ENCODE measurements at regions not wholly inside any gene's neighbourhood (a gene's known extent, or its start where the extent isn't known, plus 50 kb on each side); places are given as distances from the start of the nearest gene placed in this dataset.

DNA sequence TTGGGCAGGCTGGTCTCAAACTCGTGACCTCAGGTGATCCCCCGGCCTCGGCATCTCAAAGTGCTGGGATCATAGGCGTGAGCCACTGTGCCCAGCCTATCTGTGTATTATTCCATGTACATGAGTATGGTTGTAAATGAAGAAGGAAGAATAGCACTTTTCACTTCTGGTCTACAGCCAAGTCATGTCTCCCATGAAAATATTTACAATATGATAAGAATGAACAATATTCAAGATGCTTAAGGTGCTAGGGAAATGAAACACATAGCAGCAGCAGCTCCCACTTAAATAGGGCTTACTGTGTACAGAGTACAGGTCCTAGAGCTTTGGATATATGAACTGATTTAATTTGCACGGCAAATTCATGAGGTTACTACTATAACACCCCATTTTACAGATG is 70.3 kb upstream of the COL5A2 start:
- Mint-ChIP-seq H3K36me3 (ENCODE audit: low read depth) (no peaks in the 10 kb centered on the region), H3K9me3 (no peaks in the 10 kb centered on the region), H3K4me3 (no peak overlapping the region), H3K4me1 (ENCODE audit: low read depth) (no peaks in the 10 kb centered on the region), H3K27me3 (no peaks in the 10 kb centered on the region), H3K27ac (no peak overlapping the region)
- intact Hi-C loops (cut with DNase I, micrococcal nuclease): no loop called here
- TF ChIP-seq, protein P1, sequence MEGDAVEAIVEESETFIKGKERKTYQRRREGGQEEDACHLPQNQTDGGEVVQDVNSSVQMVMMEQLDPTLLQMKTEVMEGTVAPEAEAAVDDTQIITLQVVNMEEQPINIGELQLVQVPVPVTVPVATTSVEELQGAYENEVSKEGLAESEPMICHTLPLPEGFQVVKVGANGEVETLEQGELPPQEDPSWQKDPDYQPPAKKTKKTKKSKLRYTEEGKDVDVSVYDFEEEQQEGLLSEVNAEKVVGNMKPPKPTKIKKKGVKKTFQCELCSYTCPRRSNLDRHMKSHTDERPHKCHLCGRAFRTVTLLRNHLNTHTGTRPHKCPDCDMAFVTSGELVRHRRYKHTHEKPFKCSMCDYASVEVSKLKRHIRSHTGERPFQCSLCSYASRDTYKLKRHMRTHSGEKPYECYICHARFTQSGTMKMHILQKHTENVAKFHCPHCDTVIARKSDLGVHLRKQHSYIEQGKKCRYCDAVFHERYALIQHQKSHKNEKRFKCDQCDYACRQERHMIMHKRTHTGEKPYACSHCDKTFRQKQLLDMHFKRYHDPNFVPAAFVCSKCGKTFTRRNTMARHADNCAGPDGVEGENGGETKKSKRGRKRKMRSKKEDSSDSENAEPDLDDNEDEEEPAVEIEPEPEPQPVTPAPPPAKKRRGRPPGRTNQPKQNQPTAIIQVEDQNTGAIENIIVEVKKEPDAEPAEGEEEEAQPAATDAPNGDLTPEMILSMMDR (IDR thresholded peaks at IDR 0.05): no peak
- no peak for DNase-seq
- no peaks in the 10 kb centered on the region for H3K9me3 ChIP-seq (ENCODE audit: control insufficient read depth in 1 of 2, insufficient read depth in 1 of 2, low read length in 2 of 2)
- ATAC-seq (ENCODE audit: poor library complexity): no peak
- POLR2A ChIA-PET: no interaction called here
- H3K4me3 ChIP-seq (ENCODE audit: low read length): no peak overlapping the region
- H3K4me1 ChIP-seq (ENCODE audit: insufficient read depth, low read length): no peaks in the 10 kb centered on the region
- no peaks in the 10 kb centered on the region for H3K27me3 ChIP-seq (ENCODE audit: control insufficient read depth in 1 of 2, insufficient read depth in 2 of 2, low read length in 2 of 2)
- no peak overlapping the region for H3K27ac ChIP-seq (ENCODE audit: low read depth in 1 of 2, low read length in 2 of 2)
- H3K36me3 ChIP-seq (ENCODE audit: insufficient read depth, low read length): no peaks in the 10 kb centered on the region
- CTCF ChIA-PET: no interaction called here

DNA sequence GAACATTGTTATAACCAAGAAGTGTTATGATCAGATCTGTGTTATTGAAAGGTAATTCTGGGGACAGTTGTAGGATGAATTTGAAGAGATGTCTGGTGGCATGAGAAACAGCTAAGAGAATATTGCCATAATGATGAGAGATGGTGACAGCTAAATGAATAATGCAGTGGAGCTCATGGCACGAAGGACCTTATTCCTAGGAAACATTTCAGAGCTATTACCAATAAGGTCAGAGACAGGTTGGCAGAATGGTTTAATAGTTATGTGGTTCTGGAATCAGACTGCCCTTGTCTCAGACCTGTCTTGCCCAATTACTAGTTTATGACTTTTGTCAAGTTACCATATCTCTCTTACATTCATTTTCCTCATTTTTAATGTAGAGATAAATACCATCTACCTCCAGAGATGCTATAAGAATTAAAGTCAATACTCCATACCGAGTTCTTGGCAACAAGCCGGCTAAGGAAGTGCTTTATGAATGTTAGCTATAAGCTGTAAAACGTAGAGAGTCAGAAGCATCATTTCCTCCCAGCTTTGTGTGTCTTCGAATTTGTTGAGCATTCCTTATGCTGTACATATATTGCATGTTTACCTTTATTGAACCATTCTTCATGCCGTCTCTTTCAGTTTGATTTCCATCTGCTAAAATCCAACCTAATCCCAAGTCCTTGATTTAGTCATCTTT is 73.6 kb upstream of the COL5A2 start:
- Mint-ChIP-seq H3K4me1 (ENCODE audit: low read depth) (no peaks in the 10 kb centered on the region), H3K36me3 (ENCODE audit: low read depth) (no peaks in the 10 kb centered on the region), H3K27me3 (no peaks in the 10 kb centered on the region), H3K4me3 (no peak overlapping the region), H3K9me3 (no peaks in the 10 kb centered on the region), H3K27ac (no peak overlapping the region)
- no peak overlapping the region for H3K27ac ChIP-seq (ENCODE audit: low read depth in 1 of 2, low read length in 2 of 2)
- intact Hi-C loops (cut with DNase I, micrococcal nuclease): no loop called here
- no peaks in the 10 kb centered on the region for H3K36me3 ChIP-seq (ENCODE audit: insufficient read depth, low read length)
- CTCF ChIA-PET: no interaction called here
- H3K4me3 ChIP-seq (ENCODE audit: low read length): no peak overlapping the region
- POLR2A ChIA-PET: no interaction called here
- no peak for DNase-seq
- no peaks in the 10 kb centered on the region for H3K27me3 ChIP-seq (ENCODE audit: control insufficient read depth in 1 of 2, insufficient read depth in 2 of 2, low read length in 2 of 2)
- no peaks in the 10 kb centered on the region for H3K9me3 ChIP-seq (ENCODE audit: control insufficient read depth in 1 of 2, insufficient read depth in 1 of 2, low read length in 2 of 2)
- TF ChIP-seq, protein P1 (IDR thresholded peaks at IDR 0.05): no peak
- ATAC-seq (ENCODE audit: poor library complexity): no peak
- H3K4me1 ChIP-seq (ENCODE audit: insufficient read depth, low read length): no peaks in the 10 kb centered on the region

DNA sequence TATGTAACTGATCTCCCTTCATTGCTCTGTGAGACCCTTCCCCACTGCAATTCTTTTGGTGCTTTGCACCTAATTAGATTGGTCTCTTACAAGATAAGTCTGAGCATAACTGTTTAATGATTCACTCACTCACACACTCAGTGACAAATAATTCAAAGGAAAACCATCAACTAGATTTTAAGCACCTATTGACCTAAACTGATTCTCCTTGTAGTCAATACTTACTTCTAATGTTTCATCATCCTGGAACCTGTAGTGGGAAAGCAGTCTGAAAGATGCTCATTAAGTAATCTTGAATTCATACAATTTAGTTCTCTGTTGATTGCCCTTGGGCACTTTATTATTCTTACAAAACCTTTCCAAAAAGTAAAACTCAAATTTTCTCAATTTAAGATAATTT is 74.3 kb upstream of the COL5A2 start:
- CTCF ChIA-PET: no interaction called here
- Histone ChIP-seq H3K27me3 (ENCODE audit: control insufficient read depth in 1 of 2, insufficient read depth in 2 of 2, low read length in 2 of 2) (no peaks in the 10 kb centered on the region), H3K27ac (ENCODE audit: low read depth in 1 of 2, low read length in 2 of 2) (no peak overlapping the region), H3K9me3 (ENCODE audit: control insufficient read depth in 1 of 2, insufficient read depth in 1 of 2, low read length in 2 of 2) (no peaks in the 10 kb centered on the region), H3K36me3 (ENCODE audit: insufficient read depth, low read length) (no peaks in the 10 kb centered on the region), H3K4me3 (ENCODE audit: low read length) (no peak overlapping the region), H3K4me1 (ENCODE audit: insufficient read depth, low read length) (no peaks in the 10 kb centered on the region)
- Mint-ChIP-seq H3K9me3 (no peaks in the 10 kb centered on the region), H3K4me1 (ENCODE audit: low read depth) (no peaks in the 10 kb centered on the region), H3K4me3 (no peak overlapping the region), H3K36me3 (ENCODE audit: low read depth) (no peaks in the 10 kb centered on the region), H3K27ac (no peak overlapping the region), H3K27me3 (no peaks in the 10 kb centered on the region)
- DNase-seq (no peak), ATAC-seq (ENCODE audit: poor library complexity) (no peak)
- intact Hi-C loops (cut with DNase I, micrococcal nuclease): no loop called here
- POLR2A ChIA-PET: no interaction called here
- TF ChIP-seq, protein P1 (IDR thresholded peaks at IDR 0.05): no peak

All from CD4-positive, alpha-beta T cell (primary cell).